HEK293 (cell line): ENCODE measurements at regions not wholly inside any gene's neighbourhood (a gene's known extent, or its start where the extent isn't known, plus 50 kb on each side); places are given as distances from the start of the nearest gene placed in this dataset.
"Not testable (repeated sequence)": the region's sequence is repeated elsewhere in the genome, so short reads cannot be mapped to it uniquely, and the experiment has no call there.

Source experiments
- CTCF ChIA-PET: fragments of 350-600 bp; formaldehyde crosslinking; extraction: SDS; loops from one replicate; lab custom pipeline; 2021; ENCODE audit warnings: antibody characterized with exemption; lab: Yijun Ruan, JAX
- POLR2A ChIA-PET: fragments of 300-600 bp; formaldehyde crosslinking; extraction: SDS; loops from one replicate; lab custom pipeline; 2020; ENCODE audit warnings: antibody characterized with exemption, inconsistent platforms; lab: Yijun Ruan, JAX
- H3K27ac ChIP-seq: fragments of 200-500 bp; sonication (Bioruptor generic); 2 replicates; pipeline ENCODE4 v1.5.1; 2014; ENCODE audit warnings: low read depth, low read length, control low read depth, inconsistent platforms; ENCODE audit errors: extremely low read depth
- H3K36me3 ChIP-seq, 2 experiments: fragments of 200-500 bp in 1 of 2; sonication (Bioruptor generic) in 1 of 2; 1 replicate in 1 of 2; 2 replicates in 1 of 2; pipeline ENCODE4 v1.5.1; 2014 to 2017; ENCODE audit warnings: inconsistent platforms in 2 of 2, low read length in 2 of 2; ENCODE audit not compliant: control insufficient read depth in 2 of 2, insufficient read depth in 1 of 2
- H3K4me1 ChIP-seq: fragments of 200-500 bp; sonication (Bioruptor generic); 2 replicates; pipeline ENCODE4 v1.5.1; 2014; ENCODE audit warnings: mild to moderate bottlenecking, low read length, inconsistent platforms; ENCODE audit not compliant: control insufficient read depth, insufficient read depth
- H3K4me3 ChIP-seq: 2 replicates; pipeline ENCODE4 v1.5.1; 2011; ENCODE audit warnings: low read depth, mild to moderate bottlenecking, control low read depth, low read length, moderate library complexity
- H3K9me3 ChIP-seq: fragments of 200-500 bp; sonication (Bioruptor generic); 2 replicates; pipeline ENCODE4 v1.5.1; 2014; ENCODE audit warnings: low read depth, low read length, inconsistent platforms; ENCODE audit not compliant: control insufficient read depth, insufficient read depth
- GFI1B ChIP-seq: fragments of 450-650 bp; formaldehyde crosslinking; IDR thresholded peaks from 2 replicates; pipeline ENCODE4 v1.5.1; 2016; ENCODE audit warnings: missing biosample characterization, missing genetic modification characterization
- RBAK ChIP-seq: fragments of 450-650 bp; formaldehyde crosslinking; IDR thresholded peaks from 2 replicates; pipeline ENCODE4 v1.5.1; 2016; ENCODE audit warnings: missing biosample characterization, missing genetic modification characterization
- ZBTB17 ChIP-seq: fragments of 450-650 bp; formaldehyde crosslinking; IDR thresholded peaks from 2 replicates; pipeline ENCODE4 v1.5.1; 2016; ENCODE audit warnings: missing biosample characterization, missing genetic modification characterization
- ZEB2 ChIP-seq: fragments of 450-650 bp; formaldehyde crosslinking; IDR thresholded peaks from 2 replicates; pipeline ENCODE4 v1.5.1; 2016; ENCODE audit warnings: missing biosample characterization, missing genetic modification characterization
- ZFP37 ChIP-seq: fragments of 450-650 bp; formaldehyde crosslinking; IDR thresholded peaks from 2 replicates; pipeline ENCODE4 v1.5.1; 2016; ENCODE audit warnings: missing biosample characterization, missing genetic modification characterization
- ZNF324 ChIP-seq: fragments of 450-650 bp; formaldehyde crosslinking; IDR thresholded peaks from 2 replicates; pipeline ENCODE4 v1.5.1; 2016; ENCODE audit warnings: missing biosample characterization, missing genetic modification characterization
- ZNF473 ChIP-seq: fragments of 450-650 bp; formaldehyde crosslinking; IDR thresholded peaks from 2 replicates; pipeline ENCODE4 v1.5.1; 2017; ENCODE audit warnings: missing biosample characterization, missing genetic modification characterization
- ZNF558 ChIP-seq: fragments of 450-650 bp; formaldehyde crosslinking; IDR thresholded peaks from 2 replicates; pipeline ENCODE4 v1.5.1; 2016; ENCODE audit warnings: missing biosample characterization, missing genetic modification characterization
- ZNF585B ChIP-seq: fragments of 450-650 bp; formaldehyde crosslinking; IDR thresholded peaks from 2 replicates; pipeline ENCODE4 v1.5.1; 2016; ENCODE audit warnings: missing biosample characterization, missing genetic modification characterization
- TF ChIP-seq, protein P1 (sequence below): fragments of 450-650 bp; formaldehyde crosslinking; IDR thresholded peaks from 2 replicates; pipeline ENCODE4 v1.5.1; 2017; ENCODE audit warnings: missing biosample characterization, missing genetic modification characterization
- TF ChIP-seq, protein P2 (sequence below): fragments of 450-650 bp; formaldehyde crosslinking; IDR thresholded peaks from 2 replicates; pipeline ENCODE4 v1.5.1; 2016; ENCODE audit warnings: missing biosample characterization, missing genetic modification characterization, low read depth
- TF ChIP-seq, protein P3 (sequence below): fragments of 450-650 bp; formaldehyde crosslinking; IDR thresholded peaks from 2 replicates; pipeline ENCODE4 v1.5.1; 2016; ENCODE audit warnings: missing biosample characterization, missing genetic modification characterization
- TF ChIP-seq, protein P4 (sequence below): fragments of 450-650 bp; formaldehyde crosslinking; IDR thresholded peaks from 2 replicates; pipeline ENCODE4 v1.5.1; 2016; ENCODE audit warnings: missing biosample characterization, missing genetic modification characterization

DNA sequence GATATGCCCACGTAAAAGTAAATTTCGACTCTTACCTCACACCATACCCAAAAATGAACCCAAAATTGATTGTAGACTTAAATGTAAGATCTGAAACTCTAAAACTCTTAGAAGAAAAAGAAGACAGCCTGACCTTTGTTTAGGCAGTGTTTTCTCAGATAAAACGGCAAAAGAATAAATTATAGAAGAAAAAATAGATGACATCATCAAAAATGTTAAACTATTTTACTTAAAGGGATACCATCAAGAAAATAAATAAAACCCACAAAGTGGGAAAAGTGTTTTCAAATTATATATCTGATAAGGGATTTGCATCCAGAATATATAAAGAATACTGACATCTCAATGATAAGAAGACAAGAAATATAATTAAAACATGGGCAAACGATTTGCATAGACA lies 862.7 kb downstream of the DTWD2 start:
- ChIA-PET POLR2A (no interaction called here), CTCF (no interaction called here)
- TF ChIP-seq, protein P1, sequence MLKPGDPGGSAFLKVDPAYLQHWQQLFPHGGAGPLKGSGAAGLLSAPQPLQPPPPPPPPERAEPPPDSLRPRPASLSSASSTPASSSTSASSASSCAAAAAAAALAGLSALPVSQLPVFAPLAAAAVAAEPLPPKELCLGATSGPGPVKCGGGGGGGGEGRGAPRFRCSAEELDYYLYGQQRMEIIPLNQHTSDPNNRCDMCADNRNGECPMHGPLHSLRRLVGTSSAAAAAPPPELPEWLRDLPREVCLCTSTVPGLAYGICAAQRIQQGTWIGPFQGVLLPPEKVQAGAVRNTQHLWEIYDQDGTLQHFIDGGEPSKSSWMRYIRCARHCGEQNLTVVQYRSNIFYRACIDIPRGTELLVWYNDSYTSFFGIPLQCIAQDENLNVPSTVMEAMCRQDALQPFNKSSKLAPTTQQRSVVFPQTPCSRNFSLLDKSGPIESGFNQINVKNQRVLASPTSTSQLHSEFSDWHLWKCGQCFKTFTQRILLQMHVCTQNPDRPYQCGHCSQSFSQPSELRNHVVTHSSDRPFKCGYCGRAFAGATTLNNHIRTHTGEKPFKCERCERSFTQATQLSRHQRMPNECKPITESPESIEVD = no peak
- no peak for TF ChIP-seq ZEB2 (tag by site-specific recombination)
- no peak for TF ChIP-seq ZBTB17 (tag by site-specific recombination)
- TF ChIP-seq, protein P2, sequence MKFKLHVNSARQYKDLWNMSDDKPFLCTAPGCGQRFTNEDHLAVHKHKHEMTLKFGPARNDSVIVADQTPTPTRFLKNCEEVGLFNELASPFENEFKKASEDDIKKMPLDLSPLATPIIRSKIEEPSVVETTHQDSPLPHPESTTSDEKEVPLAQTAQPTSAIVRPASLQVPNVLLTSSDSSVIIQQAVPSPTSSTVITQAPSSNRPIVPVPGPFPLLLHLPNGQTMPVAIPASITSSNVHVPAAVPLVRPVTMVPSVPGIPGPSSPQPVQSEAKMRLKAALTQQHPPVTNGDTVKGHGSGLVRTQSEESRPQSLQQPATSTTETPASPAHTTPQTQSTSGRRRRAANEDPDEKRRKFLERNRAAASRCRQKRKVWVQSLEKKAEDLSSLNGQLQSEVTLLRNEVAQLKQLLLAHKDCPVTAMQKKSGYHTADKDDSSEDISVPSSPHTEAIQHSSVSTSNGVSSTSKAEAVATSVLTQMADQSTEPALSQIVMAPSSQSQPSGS (tag by site-specific recombination) = peak; percentile 74
- Histone ChIP-seq H3K4me3 (no peak overlapping the region), H3K9me3 (no peaks in the 10 kb centered on the region), H3K27ac (no peak overlapping the region), H3K4me1 (no peaks in the 10 kb centered on the region), H3K36me3 (no peaks in the 10 kb centered on the region)

DNA sequence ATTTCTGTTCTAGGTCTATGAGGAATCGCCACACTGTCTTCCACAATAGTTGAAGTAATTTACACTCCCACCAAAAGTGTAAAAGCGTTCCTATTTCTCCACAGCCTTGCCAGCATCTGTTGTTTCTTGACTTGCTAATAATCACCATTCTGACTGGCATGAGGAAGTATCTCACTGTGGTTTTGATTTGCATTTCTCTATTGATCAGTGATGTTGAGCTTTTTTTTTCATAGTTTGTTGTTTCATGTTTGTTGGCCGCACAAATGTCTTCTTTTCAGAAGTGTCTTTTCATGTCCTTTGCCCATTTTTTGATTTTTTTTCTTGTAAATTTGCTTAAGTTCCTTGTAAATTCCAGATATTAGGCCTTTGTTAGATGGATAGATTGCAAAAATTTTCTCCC lies 867.1 kb downstream of the DTWD2 start:
- POLR2A ChIA-PET = no interaction called here
- Histone ChIP-seq H3K4me3 (no peak overlapping the region), H3K9me3 (no peaks in the 10 kb centered on the region), H3K36me3 (no peaks in the 10 kb centered on the region), H3K4me1 (no peaks in the 10 kb centered on the region), H3K27ac (no peak overlapping the region)
- TF ChIP-seq ZNF324 = no peak
- TF ChIP-seq, protein P3, sequence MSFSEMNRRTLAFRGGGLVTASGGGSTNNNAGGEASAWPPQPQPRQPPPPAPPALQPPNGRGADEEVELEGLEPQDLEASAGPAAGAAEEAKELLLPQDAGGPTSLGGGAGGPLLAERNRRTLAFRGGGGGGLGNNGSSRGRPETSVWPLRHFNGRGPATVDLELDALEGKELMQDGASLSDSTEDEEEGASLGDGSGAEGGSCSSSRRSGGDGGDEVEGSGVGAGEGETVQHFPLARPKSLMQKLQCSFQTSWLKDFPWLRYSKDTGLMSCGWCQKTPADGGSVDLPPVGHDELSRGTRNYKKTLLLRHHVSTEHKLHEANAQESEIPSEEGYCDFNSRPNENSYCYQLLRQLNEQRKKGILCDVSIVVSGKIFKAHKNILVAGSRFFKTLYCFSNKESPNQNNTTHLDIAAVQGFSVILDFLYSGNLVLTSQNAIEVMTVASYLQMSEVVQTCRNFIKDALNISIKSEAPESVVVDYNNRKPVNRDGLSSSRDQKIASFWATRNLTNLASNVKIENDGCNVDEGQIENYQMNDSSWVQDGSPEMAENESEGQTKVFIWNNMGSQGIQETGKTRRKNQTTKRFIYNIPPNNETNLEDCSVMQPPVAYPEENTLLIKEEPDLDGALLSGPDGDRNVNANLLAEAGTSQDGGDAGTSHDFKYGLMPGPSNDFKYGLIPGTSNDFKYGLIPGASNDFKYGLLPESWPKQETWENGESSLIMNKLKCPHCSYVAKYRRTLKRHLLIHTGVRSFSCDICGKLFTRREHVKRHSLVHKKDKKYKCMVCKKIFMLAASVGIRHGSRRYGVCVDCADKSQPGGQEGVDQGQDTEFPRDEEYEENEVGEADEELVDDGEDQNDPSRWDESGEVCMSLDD = no peak
- no peak for TF ChIP-seq RBAK (tag by site-specific recombination)
- no peak for TF ChIP-seq GFI1B (tag by site-specific recombination)
- TF ChIP-seq, protein P4, sequence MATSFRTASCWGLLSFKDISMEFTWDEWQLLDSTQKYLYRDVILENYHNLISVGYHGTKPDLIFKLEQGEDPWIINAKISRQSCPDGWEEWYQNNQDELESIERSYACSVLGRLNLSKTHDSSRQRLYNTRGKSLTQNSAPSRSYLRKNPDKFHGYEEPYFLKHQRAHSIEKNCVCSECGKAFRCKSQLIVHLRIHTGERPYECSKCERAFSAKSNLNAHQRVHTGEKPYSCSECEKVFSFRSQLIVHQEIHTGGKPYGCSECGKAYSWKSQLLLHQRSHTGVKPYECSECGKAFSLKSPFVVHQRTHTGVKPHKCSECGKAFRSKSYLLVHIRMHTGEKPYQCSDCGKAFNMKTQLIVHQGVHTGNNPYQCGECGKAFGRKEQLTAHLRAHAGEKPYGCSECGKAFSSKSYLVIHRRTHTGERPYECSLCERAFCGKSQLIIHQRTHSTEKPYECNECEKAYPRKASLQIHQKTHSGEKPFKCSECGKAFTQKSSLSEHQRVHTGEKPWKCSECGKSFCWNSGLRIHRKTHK = no peak
- TF ChIP-seq ZFP37 (tag by site-specific recombination) = no peak
- CTCF ChIA-PET = no interaction called here

DNA sequence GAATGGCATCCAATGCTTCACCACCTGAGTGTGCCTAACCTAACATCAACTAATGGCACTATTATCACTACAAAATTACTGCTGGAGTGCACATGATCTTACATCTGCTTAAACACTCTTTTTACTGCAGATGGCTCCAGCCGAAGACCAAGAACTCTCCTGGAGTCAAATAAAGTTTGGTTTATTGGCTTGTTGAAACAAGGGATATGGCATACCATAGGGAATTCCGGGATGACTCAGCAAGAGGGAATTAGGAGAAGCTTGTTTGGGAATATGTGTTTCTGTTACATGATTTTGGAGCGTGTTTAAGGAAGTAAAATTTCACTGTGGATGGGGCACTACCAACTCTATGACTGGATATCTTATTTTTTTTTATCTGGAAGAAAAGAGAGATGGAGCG lies 872.6 kb downstream of the DTWD2 start:
- no peak for TF ChIP-seq ZNF558 (tag by site-specific recombination)
- no peak for TF ChIP-seq ZNF585B
- H3K4me3 ChIP-seq = no peak overlapping the region
- ChIA-PET POLR2A (no interaction called here), CTCF (no interaction called here)
- no peaks in the 10 kb centered on the region for H3K4me1 ChIP-seq
- no peaks in the 10 kb centered on the region for H3K36me3 ChIP-seq
- H3K27ac ChIP-seq = no peak overlapping the region
- no peaks in the 10 kb centered on the region for H3K9me3 ChIP-seq

DNA sequence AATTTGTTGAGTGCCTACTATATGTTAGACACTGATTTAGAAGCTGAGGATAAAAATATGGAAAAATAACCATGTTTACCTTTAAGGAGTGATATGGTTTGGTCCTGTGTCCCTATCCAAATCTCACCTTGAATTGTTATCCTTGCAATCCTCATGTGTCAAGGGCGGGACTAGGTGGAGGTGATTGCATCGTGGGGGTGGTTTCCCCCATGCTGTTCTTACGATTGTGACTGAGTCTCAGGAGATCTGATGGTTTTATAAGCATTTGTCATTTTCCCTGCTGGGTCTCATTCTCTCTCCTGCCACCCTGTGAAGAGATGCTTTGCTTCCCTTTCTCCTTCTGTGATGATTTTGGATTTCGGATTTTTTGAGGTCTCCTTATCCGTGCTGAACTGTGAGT lies 876.4 kb downstream of the DTWD2 start:
- ChIA-PET POLR2A (no interaction called here), CTCF (no interaction called here)
- H3K9me3 ChIP-seq = no peaks in the 10 kb centered on the region
- no peaks in the 10 kb centered on the region for H3K4me1 ChIP-seq
- no peak overlapping the region for H3K4me3 ChIP-seq
- H3K27ac ChIP-seq = no peak overlapping the region
- no peaks in the 10 kb centered on the region for H3K36me3 ChIP-seq
- no peak for TF ChIP-seq ZNF473 (tag by site-specific recombination)

DNA sequence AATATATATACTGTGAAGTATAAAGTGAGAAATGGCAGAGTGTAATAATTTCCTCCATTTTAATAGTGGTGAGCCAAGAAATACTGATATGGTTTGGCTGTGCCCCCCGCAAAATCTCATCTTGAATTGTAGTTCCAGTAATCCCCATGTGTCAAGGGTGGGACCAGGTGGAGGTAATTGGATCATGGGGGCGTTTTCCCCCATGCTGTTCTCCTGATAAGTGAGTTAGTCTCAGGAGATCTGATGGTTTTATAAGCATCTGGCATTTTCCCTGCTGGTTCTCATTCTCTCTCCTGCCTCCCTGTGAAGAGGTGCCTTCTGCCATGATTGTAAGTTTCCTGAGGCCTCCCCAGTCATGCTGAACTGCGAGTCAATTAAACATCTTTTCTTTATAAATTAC lies 881.1 kb downstream of the DTWD2 start:
- POLR2A ChIA-PET, H3K4me3 ChIP-seq, H3K27ac ChIP-seq, H3K36me3 ChIP-seq, H3K4me1 ChIP-seq, CTCF ChIA-PET, H3K9me3 ChIP-seq: not testable (repeated sequence)
